HEK293T (cell line): ENCODE measurements at regions not wholly inside any gene's neighbourhood (a gene's known extent, or its start where the extent isn't known, plus 50 kb on each side); places are given as distances from the start of the nearest gene placed in this dataset.

Experiments
- ARNT ChIP-seq: fragments of 450-650 bp; IDR thresholded peaks from 2 replicates; pipeline ENCODE4 v1.6.1; 2017; ENCODE audit warnings: mild to moderate bottlenecking
- BHLHE40 ChIP-seq: fragments of 450-650 bp; IDR thresholded peaks from 2 replicates; pipeline ENCODE4 v1.6.1; 2016; ENCODE audit warnings: mild to moderate bottlenecking, moderate library complexity, borderline replicate concordance
- CTBP1 ChIP-seq: fragments of 450-650 bp; IDR thresholded peaks from 2 replicates; pipeline ENCODE4 v1.6.1; 2016; ENCODE audit warnings: borderline replicate concordance
- ELF4 ChIP-seq: fragments of 450-650 bp; IDR thresholded peaks from 2 replicates; pipeline ENCODE4 v1.6.1; 2017; ENCODE audit warnings: antibody characterized with exemption
- FOXA1 ChIP-seq: fragments of 450-650 bp; IDR thresholded peaks from 2 replicates; pipeline ENCODE4 v1.6.1; 2016; ENCODE audit warnings: mild to moderate bottlenecking
- FOXM1 ChIP-seq: fragments of 450-650 bp; IDR thresholded peaks from 2 replicates; pipeline ENCODE4 v1.6.1; 2017; ENCODE audit warnings: mild to moderate bottlenecking, borderline replicate concordance
- L3MBTL2 ChIP-seq: fragments of 450-650 bp; conservative IDR thresholded peaks from 2 replicates; pipeline ENCODE4 v1.6.1; 2016; ENCODE audit warnings: mild to moderate bottlenecking
- NFRKB ChIP-seq: fragments of 450-650 bp; IDR thresholded peaks from 2 replicates; pipeline ENCODE4 v1.6.1; 2016; ENCODE audit warnings: mild to moderate bottlenecking, moderate library complexity
- SUZ12 ChIP-seq: fragments of 450-650 bp; IDR thresholded peaks from 2 replicates; pipeline ENCODE4 v1.6.1; 2016; ENCODE audit warnings: mild to moderate bottlenecking
- TARDBP ChIP-seq: fragments of 450-650 bp; IDR thresholded peaks from 2 replicates; pipeline ENCODE4 v1.6.1; 2016
- TF ChIP-seq, protein P1 (sequence below): fragments of 450-650 bp; IDR thresholded peaks from 2 replicates; pipeline ENCODE4 v1.6.1; 2016

DNA sequence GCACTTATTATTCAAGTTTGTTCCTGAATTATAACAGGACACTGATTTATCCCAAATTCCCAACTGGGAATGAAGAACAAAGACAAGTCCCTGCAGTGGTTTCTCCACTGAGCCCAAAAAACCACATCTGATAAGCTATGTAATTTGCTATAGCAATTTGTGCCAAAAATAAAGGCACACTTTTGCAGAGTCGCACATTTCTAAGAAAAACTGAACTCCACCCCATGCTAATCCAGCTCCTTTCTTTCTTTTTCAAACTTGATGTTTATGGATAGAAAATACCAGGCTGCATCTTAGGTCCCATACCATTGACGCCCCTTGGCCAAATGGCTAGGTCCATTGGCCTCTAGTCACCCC, 170.2 kb upstream of the CITED2 start:
- TF ChIP-seq NFRKB (no peak), TARDBP (no peak), FOXA1 (no peak), SUZ12 (no peak), BHLHE40 (no peak), FOXM1 (no peak), L3MBTL2 (no peak), ARNT (no peak), CTBP1 (no peak), ELF4 (no peak)
- TF ChIP-seq, protein P1, sequence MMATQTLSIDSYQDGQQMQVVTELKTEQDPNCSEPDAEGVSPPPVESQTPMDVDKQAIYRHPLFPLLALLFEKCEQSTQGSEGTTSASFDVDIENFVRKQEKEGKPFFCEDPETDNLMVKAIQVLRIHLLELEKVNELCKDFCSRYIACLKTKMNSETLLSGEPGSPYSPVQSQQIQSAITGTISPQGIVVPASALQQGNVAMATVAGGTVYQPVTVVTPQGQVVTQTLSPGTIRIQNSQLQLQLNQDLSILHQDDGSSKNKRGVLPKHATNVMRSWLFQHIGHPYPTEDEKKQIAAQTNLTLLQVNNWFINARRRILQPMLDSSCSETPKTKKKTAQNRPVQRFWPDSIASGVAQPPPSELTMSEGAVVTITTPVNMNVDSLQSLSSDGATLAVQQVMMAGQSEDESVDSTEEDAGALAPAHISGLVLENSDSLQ, result no peak
